Keratinocyte (primary cell): ENCODE measurements at regions not wholly inside any gene's neighbourhood (a gene's known extent, or its start where the extent isn't known, plus 50 kb on each side); places are given as distances from the start of the nearest gene placed in this dataset.

Experiments
- DNase-seq: peaks from one replicate; pipeline ENCODE4 v3.0.0-alpha.2; 2011; ENCODE audit warnings: low read depth, missing footprints, low spot score
- FAIRE-seq: peaks from 2 replicates; lab custom pipeline; 2011; peaks lifted over from hg19 to GRCh38; lab: Jason Lieb, UNC
- H2AFZ ChIP-seq: 2 replicates; pipeline ENCODE4 v1.6.0; 2012; ENCODE audit warnings: low read length, control low read depth, inconsistent platforms; ENCODE audit not compliant: control insufficient read depth
- H3K27ac ChIP-seq: 2 replicates; pipeline ENCODE4 v1.5.1; 2011; ENCODE audit warnings: low read length; ENCODE audit not compliant: control insufficient read depth, insufficient read depth
- H3K27me3 ChIP-seq: 3 replicates; pipeline ENCODE4 v1.6.0; 2011; ENCODE audit warnings: low read length; ENCODE audit not compliant: control insufficient read depth, insufficient read depth; ENCODE audit errors: extremely low read depth
- H3K36me3 ChIP-seq, 2 experiments: 2 replicates in 1 of 2; 3 replicates in 1 of 2; pipeline ENCODE4 v1.5.1; 2011; ENCODE audit warnings: low read length in 2 of 2, mild to moderate bottlenecking in 1 of 2; ENCODE audit not compliant: control insufficient read depth in 2 of 2, insufficient read depth in 2 of 2; ENCODE audit errors: extremely low read depth in 1 of 2
- H3K4me1 ChIP-seq: 3 replicates; pipeline ENCODE4 v1.5.1; 2011; ENCODE audit warnings: low read length; ENCODE audit not compliant: control insufficient read depth, insufficient read depth; ENCODE audit errors: extremely low read depth
- H3K4me2 ChIP-seq: 3 replicates; pipeline ENCODE4 v1.6.0; 2011; ENCODE audit warnings: low read depth, low read length; ENCODE audit not compliant: control insufficient read depth, insufficient read depth; ENCODE audit errors: extremely low read depth
- H3K4me3 ChIP-seq, 3 experiments: fragments of 200-600 bp in 1 of 3; sonication (generic) in 1 of 3; 2 replicates in 2 of 3; 3 replicates in 1 of 3; pipeline ENCODE4 v1.5.1; 2011 to 2016; ENCODE audit warnings: low read length in 3 of 3, mild to moderate bottlenecking in 3 of 3, control low read depth in 2 of 3, inconsistent platforms in 1 of 3, low read depth in 1 of 3, mixed read lengths in 1 of 3, mixed run types in 1 of 3, moderate library complexity in 1 of 3; ENCODE audit not compliant: control insufficient read depth in 2 of 3, insufficient read depth in 2 of 3; ENCODE audit errors: extremely low read depth in 1 of 3
- H3K79me2 ChIP-seq: 2 replicates; pipeline ENCODE4 v1.6.0; 2012; ENCODE audit warnings: low read length; ENCODE audit not compliant: control insufficient read depth, insufficient read depth
- H3K9ac ChIP-seq: 3 replicates; pipeline ENCODE4 v1.6.0; 2011; ENCODE audit warnings: low read length; ENCODE audit not compliant: control insufficient read depth, insufficient read depth; ENCODE audit errors: extremely low read depth
- H3K9me1 ChIP-seq: 3 replicates; pipeline ENCODE4 v1.6.0; 2011; ENCODE audit warnings: low read length; ENCODE audit not compliant: control insufficient read depth, insufficient read depth; ENCODE audit errors: extremely low read depth
- H3K9me3 ChIP-seq: 2 replicates; pipeline ENCODE4 v1.5.1; 2012; ENCODE audit warnings: low read depth, low read length; ENCODE audit not compliant: control insufficient read depth
- H4K20me1 ChIP-seq: 3 replicates; pipeline ENCODE4 v1.6.0; 2011; ENCODE audit warnings: low read length; ENCODE audit not compliant: control insufficient read depth, insufficient read depth; ENCODE audit errors: extremely low read depth
- CTCF ChIP-seq, 3 experiments: IDR thresholded peaks in 1 of 3; conservative IDR thresholded peaks in 1 of 3; optimal IDR thresholded peaks in 1 of 3; 2 replicates in 2 of 3; 3 replicates in 1 of 3; pipeline versions ENCODE3 to v1.5.1; 2011; ENCODE audit warnings: low read length in 3 of 3, mild to moderate bottlenecking in 3 of 3, moderate library complexity in 2 of 3, control low read depth in 1 of 3, inconsistent platforms in 1 of 3; ENCODE audit not compliant: insufficient read depth in 2 of 3; ENCODE audit errors: extremely low read depth in 1 of 3
- EZH2 ChIP-seq: IDR thresholded peaks from one replicate; pipeline ENCODE4 v1.6.1; 2012; ENCODE audit warnings: inconsistent platforms, mild to moderate bottlenecking, low read length, moderate library complexity
- dilution Hi-C: fragments of 300-500 bp; cut with MboI; formaldehyde crosslinking; loops from one replicate; pipeline ENCODE4 v1.7.0; 2020; ENCODE audit warnings: low sequenced_read_pairs; ENCODE audit not compliant: extremely low pct_ligation_motif_present

DNA sequence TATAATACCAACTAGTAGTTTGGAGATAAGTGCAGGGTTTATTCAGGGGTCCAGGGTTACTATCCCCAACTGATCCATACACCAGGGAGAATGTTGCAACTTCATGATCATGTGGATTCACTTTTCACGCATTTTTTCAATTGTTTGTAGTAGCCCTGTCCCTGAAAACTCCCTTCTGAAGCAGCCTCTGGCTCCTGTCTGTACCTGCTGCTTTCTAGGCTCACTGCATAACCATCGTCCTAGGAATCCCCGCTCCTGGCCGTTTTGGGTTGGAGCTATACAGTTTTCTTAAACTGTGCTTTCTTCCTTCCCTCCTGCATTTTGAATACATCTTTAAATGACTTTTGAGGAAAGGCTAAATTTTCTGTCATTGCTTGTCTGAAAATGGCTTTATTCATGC lies 154.1 kb downstream of the SDHAF3 start:
- Histone ChIP-seq H3K4me2 (no peak overlapping the region), H3K9me1 (no peaks in the 10 kb centered on the region), H2AFZ (no peak overlapping the region), H3K79me2 (no peaks in the 10 kb centered on the region), H4K20me1 (no peaks in the 10 kb centered on the region), H3K27me3 (no peaks in the 10 kb centered on the region), H3K36me3 (no peaks in the 10 kb centered on the region), H3K4me1 (no peaks in the 10 kb centered on the region), H3K27ac (no peak overlapping the region), H3K9ac (no peak overlapping the region), H3K4me3 (no peak overlapping the region), H3K9me3 (no peaks in the 10 kb centered on the region)
- no peak for TF ChIP-seq EZH2
- no peak for TF ChIP-seq CTCF (optimal IDR thresholded peaks at IDR 0.05 in 1 of 3, IDR thresholded peaks at IDR 0.05 in 1 of 3, conservative IDR thresholded peaks at IDR 0.05 in 1 of 3; ENCODE audit: extremely low read depth in 1 of 3, insufficient read depth in 2 of 3, low read length in 3 of 3)
- FAIRE-seq = no peak
- DNase-seq = no peak
- dilution Hi-C loops = no loop called here

DNA sequence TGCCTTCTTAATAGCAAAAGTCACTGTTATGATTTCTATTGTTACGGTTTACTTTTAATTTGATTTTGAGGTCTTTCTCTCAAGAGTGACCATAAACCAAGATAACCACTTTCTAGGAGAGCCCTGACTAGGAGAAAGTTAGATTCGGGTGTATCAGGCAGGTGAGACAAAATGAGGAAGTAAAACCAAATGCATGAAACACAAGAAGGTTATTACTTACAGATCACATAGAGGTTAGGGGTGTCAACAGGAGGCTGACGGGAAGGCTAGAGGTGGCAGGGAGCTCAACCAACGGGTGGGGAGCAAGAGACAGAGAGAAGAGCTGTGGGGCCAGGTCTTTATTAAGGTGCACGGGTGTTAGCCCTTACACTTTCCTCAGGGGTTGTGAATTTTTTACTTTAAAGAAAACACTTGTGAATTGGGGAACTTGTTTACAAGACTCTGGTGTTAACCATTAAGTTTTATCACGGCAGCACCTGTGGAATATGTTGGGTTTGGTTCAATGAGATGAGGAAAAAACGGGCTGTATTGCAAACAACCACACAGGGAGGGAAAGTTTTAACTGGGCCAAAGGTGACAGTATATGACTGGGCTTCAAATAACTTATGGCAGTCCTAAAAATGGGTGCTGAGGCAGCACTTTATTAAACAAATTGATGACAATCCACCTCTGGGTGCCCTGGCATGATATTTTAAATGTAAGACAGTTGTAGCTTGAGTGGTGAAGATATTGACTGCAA lies 154.9 kb downstream of the SDHAF3 start:
- dilution Hi-C loops = no loop called here
- Histone ChIP-seq H3K4me3 (no peak overlapping the region), H3K36me3 (no peaks in the 10 kb centered on the region), H3K4me1 (no peaks in the 10 kb centered on the region), H4K20me1 (no peaks in the 10 kb centered on the region), H3K9me3 (no peaks in the 10 kb centered on the region), H3K9ac (no peak overlapping the region), H3K27me3 (no peaks in the 10 kb centered on the region), H3K9me1 (no peaks in the 10 kb centered on the region), H3K27ac (no peak overlapping the region), H2AFZ (no peak overlapping the region), H3K79me2 (no peaks in the 10 kb centered on the region), H3K4me2 (no peak overlapping the region)
- FAIRE-seq = no peak
- no peak for TF ChIP-seq EZH2
- TF ChIP-seq CTCF (optimal IDR thresholded peaks at IDR 0.05 in 1 of 3, IDR thresholded peaks at IDR 0.05 in 1 of 3, conservative IDR thresholded peaks at IDR 0.05 in 1 of 3; ENCODE audit: extremely low read depth in 1 of 3, insufficient read depth in 2 of 3, low read length in 3 of 3) = no peak
- no peak for DNase-seq
